ENCODE measurements at regions not wholly inside any gene's neighbourhood (a gene's known extent, or its start where the extent isn't known, plus 50 kb on each side); places are given as distances from the start of the nearest gene placed in this dataset.

GRCh38 chr19:56960959-56961543 is 120.5 kb upstream of the PEG3 start:
- TF ChIP-seq CTCF (IDR thresholded peaks at IDR 0.05) (no peak), ZFX (IDR thresholded peaks at IDR 0.05; ENCODE audit: borderline replicate concordance) (no peak)
- H3K27ac ChIP-seq, result no peak overlapping the region

GRCh38 chr19:56964410-56964920 is 123.9 kb upstream of the PEG3 start:
- H3K27ac ChIP-seq, result no peak overlapping the region
- TF ChIP-seq ZFX (IDR thresholded peaks at IDR 0.05; ENCODE audit: borderline replicate concordance) (no peak), CTCF (IDR thresholded peaks at IDR 0.05) (no peak)

- TF ChIP-seq CTCF (IDR thresholded peaks at IDR 0.05) (no peak), ZFX (IDR thresholded peaks at IDR 0.05; ENCODE audit: borderline replicate concordance) (no peak)
- no peak overlapping the region for H3K27ac ChIP-seq
Measured at GRCh38 chr19:56966225-56966696, 125.7 kb upstream of the PEG3 start.

- no peak overlapping the region for H3K27ac ChIP-seq
- TF ChIP-seq CTCF (IDR thresholded peaks at IDR 0.05), result no peak
- no peak for TF ChIP-seq ZFX (IDR thresholded peaks at IDR 0.05; ENCODE audit: borderline replicate concordance)
Measured at GRCh38 chr19:56966697-56967299, 126.3 kb upstream of the PEG3 start.

- TF ChIP-seq CTCF (IDR thresholded peaks at IDR 0.05) (no peak), ZFX (IDR thresholded peaks at IDR 0.05; ENCODE audit: borderline replicate concordance) (no peak)
- H3K27ac ChIP-seq, result no peak overlapping the region
Measured at GRCh38 chr19:56969156-56969555, 128.6 kb upstream of the PEG3 start.

- H3K27ac ChIP-seq, result no peak overlapping the region
- TF ChIP-seq ZFX (IDR thresholded peaks at IDR 0.05; ENCODE audit: borderline replicate concordance), result no peak
Measured at GRCh38 chr19:56969759-56970178, 129.2 kb upstream of the PEG3 start.

- TF ChIP-seq CTCF (IDR thresholded peaks at IDR 0.05), result no peak
- TF ChIP-seq ZFX (IDR thresholded peaks at IDR 0.05; ENCODE audit: borderline replicate concordance), result no peak
- H3K27ac ChIP-seq, result no peak overlapping the region
Measured at GRCh38 chr19:56971230-56971629, 130.7 kb upstream of the PEG3 start.

Data from 22Rv1 (cell line).